ENCODE measurements at regions not wholly inside any gene's neighbourhood (a gene's known extent, or its start where the extent isn't known, plus 50 kb on each side); places are given as distances from the start of the nearest gene placed in this dataset.
"Not testable (repeated sequence)": the region's sequence is repeated elsewhere in the genome, so short reads cannot be mapped to it uniquely, and the experiment has no call there.

- H3K27me3 Mint-ChIP-seq (ENCODE audit: low read depth); CTCF ChIA-PET; DNase-seq; H3K4me3 Mint-ChIP-seq; H3K9me3 Mint-ChIP-seq; H3K4me1 Mint-ChIP-seq (ENCODE audit: low read depth); H3K36me3 Mint-ChIP-seq (ENCODE audit: low read depth); H3K27ac Mint-ChIP-seq; intact Hi-C loops (cut with micrococcal nuclease): not testable (repeated sequence)
Measured at GRCh38 chr7:131634197-131634596, 77.8 kb upstream of the PODXL start.

- Mint-ChIP-seq H3K27me3 (ENCODE audit: low read depth) (peaks cover 6% of the 10 kb centered on the region), H3K4me1 (ENCODE audit: low read depth) (no peaks in the 10 kb centered on the region), H3K27ac (no peak overlapping the region), H3K9me3 (no peaks in the 10 kb centered on the region), H3K4me3 (no peak overlapping the region), H3K36me3 (ENCODE audit: low read depth) (no peaks in the 10 kb centered on the region)
- intact Hi-C loops (cut with micrococcal nuclease), result no loop called here
- CTCF ChIA-PET, result no interaction called here
- no peak for DNase-seq
Measured at GRCh38 chr7:131633342-131633843, 77.0 kb upstream of the PODXL start.

- no peaks in the 10 kb centered on the region for H3K9me3 Mint-ChIP-seq
- CTCF ChIA-PET, result no interaction called here
- peaks cover 6% of the 10 kb centered on the region for H3K27me3 Mint-ChIP-seq (ENCODE audit: low read depth)
- no peak overlapping the region for H3K4me3 Mint-ChIP-seq
- DNase-seq, result no peak
- no peak overlapping the region for H3K27ac Mint-ChIP-seq
- intact Hi-C loops (cut with micrococcal nuclease), result no loop called here
- no peaks in the 10 kb centered on the region for H3K4me1 Mint-ChIP-seq (ENCODE audit: low read depth)
- no peaks in the 10 kb centered on the region for H3K36me3 Mint-ChIP-seq (ENCODE audit: low read depth)
Measured at GRCh38 chr7:131630427-131630826, 74.0 kb upstream of the PODXL start.

GRCh38 chr7:131629217-131629882 lies 72.9 kb upstream of the PODXL start:
- no peak overlapping the region for H3K4me3 Mint-ChIP-seq
- H3K4me1 Mint-ChIP-seq (ENCODE audit: low read depth), result no peaks in the 10 kb centered on the region
- peaks cover 6% of the 10 kb centered on the region for H3K27me3 Mint-ChIP-seq (ENCODE audit: low read depth)
- no peaks in the 10 kb centered on the region for H3K9me3 Mint-ChIP-seq
- intact Hi-C loops (cut with micrococcal nuclease), result no loop called here
- no peak for DNase-seq
- H3K36me3 Mint-ChIP-seq (ENCODE audit: low read depth), result no peaks in the 10 kb centered on the region
- no peak overlapping the region for H3K27ac Mint-ChIP-seq
- CTCF ChIA-PET, result interaction anchor here (1.1 kb wide), 1 partner anchor 25 kb away, joined by 3 read pairs; no protein-coding TSS in a partner anchor

GRCh38 chr7:131628634-131629033 lies 72.2 kb upstream of the PODXL start:
- peaks cover 6% of the 10 kb centered on the region for H3K27me3 Mint-ChIP-seq (ENCODE audit: low read depth)
- CTCF ChIA-PET, result interaction anchor here (1.1 kb wide), 1 partner anchor 26 kb away, joined by 3 read pairs; no protein-coding TSS in a partner anchor
- H3K4me3 Mint-ChIP-seq, result no peak overlapping the region
- no peaks in the 10 kb centered on the region for H3K9me3 Mint-ChIP-seq
- H3K36me3 Mint-ChIP-seq (ENCODE audit: low read depth), result no peaks in the 10 kb centered on the region
- intact Hi-C loops (cut with micrococcal nuclease), result no loop called here
- DNase-seq, result no peak
- H3K4me1 Mint-ChIP-seq (ENCODE audit: low read depth), result no peaks in the 10 kb centered on the region
- H3K27ac Mint-ChIP-seq, result no peak overlapping the region

- CTCF ChIA-PET, result interaction anchor here (0.9 kb wide), 1 partner anchor 26 kb away, joined by 3 read pairs; no protein-coding TSS in a partner anchor
- DNase-seq, result no peak
- intact Hi-C loops (cut with micrococcal nuclease), result no loop called here
- no peaks in the 10 kb centered on the region for H3K4me1 Mint-ChIP-seq (ENCODE audit: low read depth)
- H3K4me3 Mint-ChIP-seq, result no peak overlapping the region
- H3K27ac Mint-ChIP-seq, result no peak overlapping the region
- H3K9me3 Mint-ChIP-seq, result no peaks in the 10 kb centered on the region
- H3K27me3 Mint-ChIP-seq (ENCODE audit: low read depth), result peaks cover 6% of the 10 kb centered on the region
- H3K36me3 Mint-ChIP-seq (ENCODE audit: low read depth), result no peaks in the 10 kb centered on the region
Measured at GRCh38 chr7:131627735-131628190, 71.3 kb upstream of the PODXL start.

GRCh38 chr7:131626643-131627042 lies 70.2 kb upstream of the PODXL start:
- Mint-ChIP-seq H3K4me1 (ENCODE audit: low read depth) (no peaks in the 10 kb centered on the region), H3K27me3 (ENCODE audit: low read depth) (peaks cover 6% of the 10 kb centered on the region), H3K36me3 (ENCODE audit: low read depth) (no peaks in the 10 kb centered on the region), H3K9me3 (no peaks in the 10 kb centered on the region), H3K4me3 (no peak overlapping the region), H3K27ac (no peak overlapping the region)
- intact Hi-C loops (cut with micrococcal nuclease), result no loop called here
- CTCF ChIA-PET, result interaction anchor here (0.8 kb wide), 1 partner anchor 939 kb away, joined by 3 read pairs; no protein-coding TSS in a partner anchor
- DNase-seq, result no peak

- CTCF ChIA-PET, result interaction anchor here (1.2 kb wide), 1 partner anchor 63 kb away, joined by 3 read pairs; no protein-coding TSS in a partner anchor
- Mint-ChIP-seq H3K27ac (no peak overlapping the region), H3K4me1 (ENCODE audit: low read depth) (no peaks in the 10 kb centered on the region), H3K9me3 (no peaks in the 10 kb centered on the region), H3K36me3 (ENCODE audit: low read depth) (no peaks in the 10 kb centered on the region), H3K4me3 (no peak overlapping the region), H3K27me3 (ENCODE audit: low read depth) (peaks cover 5% of the 10 kb centered on the region)
- intact Hi-C loops (cut with micrococcal nuclease), result no loop called here
- no peak for DNase-seq
Measured at GRCh38 chr7:131625817-131626372, 69.5 kb upstream of the PODXL start.

- CTCF ChIA-PET, result interaction anchor here (0.6 to 1.2 kb wide), 2 partner anchors 64 to 444 kb away, joined by 3 read pairs; no protein-coding TSS in a partner anchor
- H3K4me1 Mint-ChIP-seq (ENCODE audit: low read depth); intact Hi-C loops (cut with micrococcal nuclease); H3K27me3 Mint-ChIP-seq (ENCODE audit: low read depth); DNase-seq; H3K27ac Mint-ChIP-seq; H3K4me3 Mint-ChIP-seq; H3K36me3 Mint-ChIP-seq (ENCODE audit: low read depth); H3K9me3 Mint-ChIP-seq: not testable (repeated sequence)
Measured at GRCh38 chr7:131625345-131625744, 68.9 kb upstream of the PODXL start.

- intact Hi-C loops (cut with micrococcal nuclease), result no loop called here
- H3K4me1 Mint-ChIP-seq (ENCODE audit: low read depth), result no peaks in the 10 kb centered on the region
- H3K36me3 Mint-ChIP-seq (ENCODE audit: low read depth), result no peaks in the 10 kb centered on the region
- DNase-seq, result no peak
- H3K4me3 Mint-ChIP-seq, result no peak overlapping the region
- peaks cover under 1% of the 10 kb centered on the region for H3K27me3 Mint-ChIP-seq (ENCODE audit: low read depth)
- H3K9me3 Mint-ChIP-seq, result no peaks in the 10 kb centered on the region
- CTCF ChIA-PET, result interaction anchor here (0.6 to 1.2 kb wide), 2 partner anchors 64 to 443 kb away, joined by 3 read pairs; no protein-coding TSS in a partner anchor
- H3K27ac Mint-ChIP-seq, result no peak overlapping the region
Measured at GRCh38 chr7:131624536-131624935, 68.1 kb upstream of the PODXL start.

GRCh38 chr7:131623154-131623553 lies 66.7 kb upstream of the PODXL start:
- Mint-ChIP-seq H3K27ac (no peak overlapping the region), H3K27me3 (ENCODE audit: low read depth) (no peaks in the 10 kb centered on the region), H3K9me3 (no peaks in the 10 kb centered on the region), H3K36me3 (ENCODE audit: low read depth) (no peaks in the 10 kb centered on the region), H3K4me3 (no peak overlapping the region), H3K4me1 (ENCODE audit: low read depth) (no peaks in the 10 kb centered on the region)
- CTCF ChIA-PET, result no interaction called here
- intact Hi-C loops (cut with micrococcal nuclease), result no loop called here
- no peak for DNase-seq

- DNase-seq, result no peak
- no peaks in the 10 kb centered on the region for H3K27me3 Mint-ChIP-seq (ENCODE audit: low read depth)
- no peak overlapping the region for H3K4me3 Mint-ChIP-seq
- intact Hi-C loops (cut with micrococcal nuclease), result no loop called here
- no peaks in the 10 kb centered on the region for H3K4me1 Mint-ChIP-seq (ENCODE audit: low read depth)
- no peak overlapping the region for H3K27ac Mint-ChIP-seq
- no peaks in the 10 kb centered on the region for H3K9me3 Mint-ChIP-seq
- no peaks in the 10 kb centered on the region for H3K36me3 Mint-ChIP-seq (ENCODE audit: low read depth)
- CTCF ChIA-PET, result interaction anchor here (0.6 kb wide), 1 partner anchor 153 kb away, joined by 3 read pairs; no protein-coding TSS in a partner anchor
Measured at GRCh38 chr7:131621652-131622051, 65.2 kb upstream of the PODXL start.

Data from activated naive CD4-positive, alpha-beta T cell treated with anti-CD3 and anti-CD28 coated beads for 36 hours (primary cell).